Esophagus muscularis mucosa (tissue), 3 donors: ENCODE measurements at regions not wholly inside any gene's neighbourhood (a gene's known extent, or its start where the extent isn't known, plus 50 kb on each side); places are given as distances from the start of the nearest gene placed in this dataset.

Experiments
- CTCF ChIP-seq, 3 experiments: fragments of 200-600 bp in 2 of 3; fragments of 450-650 bp in 1 of 3; sonication (generic) in 2 of 3; IDR thresholded peaks; one replicate each; pipeline ENCODE4 v1.5.1; 2017 to 2019; ENCODE audit warnings: antibody characterized with exemption in 3 of 3, mild to moderate bottlenecking in 2 of 3, moderate library complexity in 1 of 3
- POLR2A ChIP-seq: fragments of 450-650 bp; IDR thresholded peaks from one replicate; pipeline ENCODE4 v1.6.1; 2017; ENCODE audit warnings: antibody characterized with exemption, moderate library complexity, mild to moderate bottlenecking, low read depth
- POLR2AphosphoS5 ChIP-seq, 2 donors: sonication (generic); formaldehyde crosslinking; IDR thresholded peaks; one replicate each; pipeline ENCODE4 v1.6.1; 2017; ENCODE audit warnings: antibody characterized with exemption in 2 of 2

DNA sequence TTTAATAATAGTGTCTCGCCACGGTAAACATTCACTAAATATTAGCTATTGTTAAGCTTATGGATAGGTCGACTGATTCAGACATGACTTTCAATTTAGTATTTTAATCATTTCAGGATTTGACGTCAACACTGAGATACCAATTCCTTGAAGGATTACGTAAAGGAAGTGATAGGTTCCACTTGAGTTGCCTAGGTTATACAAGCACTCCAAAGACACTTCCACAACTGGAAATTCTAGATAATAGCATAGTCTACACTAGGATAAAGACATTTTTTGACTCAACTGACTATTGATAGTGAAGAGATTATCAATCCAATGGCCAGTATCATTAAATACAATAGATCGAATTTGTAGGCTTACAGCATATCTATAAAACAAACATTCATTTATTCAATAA lies 63.9 kb upstream of the NHSL1 start:
- TF ChIP-seq CTCF (IDR thresholded peaks at IDR 0.05) (no peak), POLR2AphosphoS5 (IDR thresholded peaks at IDR 0.05) (no peak), POLR2A (no peak)
